ENCODE measurements at regions not wholly inside any gene's neighbourhood (a gene's known extent, or its start where the extent isn't known, plus 50 kb on each side); places are given as distances from the start of the nearest gene placed in this dataset.

DNA sequence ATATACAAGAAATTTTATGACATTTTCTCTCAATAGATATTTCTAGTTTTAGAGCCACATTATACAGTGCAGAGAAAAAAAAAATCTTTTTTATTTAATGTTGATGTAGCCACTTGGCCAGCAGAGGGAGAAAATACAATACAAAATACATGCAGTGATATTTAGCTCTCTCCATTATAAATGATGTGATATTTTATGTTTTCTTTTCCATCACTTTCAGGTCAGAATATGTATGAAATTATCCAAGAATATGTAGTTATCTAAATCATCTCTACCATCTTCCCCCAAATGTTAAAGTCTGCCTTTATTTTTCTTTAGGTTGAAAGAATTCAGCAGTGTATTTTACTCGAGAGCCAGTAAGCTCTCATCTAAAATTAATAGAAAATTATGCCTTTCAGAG is 533.6 kb upstream of the FSHR start:
- TF ChIP-seq, protein P1, sequence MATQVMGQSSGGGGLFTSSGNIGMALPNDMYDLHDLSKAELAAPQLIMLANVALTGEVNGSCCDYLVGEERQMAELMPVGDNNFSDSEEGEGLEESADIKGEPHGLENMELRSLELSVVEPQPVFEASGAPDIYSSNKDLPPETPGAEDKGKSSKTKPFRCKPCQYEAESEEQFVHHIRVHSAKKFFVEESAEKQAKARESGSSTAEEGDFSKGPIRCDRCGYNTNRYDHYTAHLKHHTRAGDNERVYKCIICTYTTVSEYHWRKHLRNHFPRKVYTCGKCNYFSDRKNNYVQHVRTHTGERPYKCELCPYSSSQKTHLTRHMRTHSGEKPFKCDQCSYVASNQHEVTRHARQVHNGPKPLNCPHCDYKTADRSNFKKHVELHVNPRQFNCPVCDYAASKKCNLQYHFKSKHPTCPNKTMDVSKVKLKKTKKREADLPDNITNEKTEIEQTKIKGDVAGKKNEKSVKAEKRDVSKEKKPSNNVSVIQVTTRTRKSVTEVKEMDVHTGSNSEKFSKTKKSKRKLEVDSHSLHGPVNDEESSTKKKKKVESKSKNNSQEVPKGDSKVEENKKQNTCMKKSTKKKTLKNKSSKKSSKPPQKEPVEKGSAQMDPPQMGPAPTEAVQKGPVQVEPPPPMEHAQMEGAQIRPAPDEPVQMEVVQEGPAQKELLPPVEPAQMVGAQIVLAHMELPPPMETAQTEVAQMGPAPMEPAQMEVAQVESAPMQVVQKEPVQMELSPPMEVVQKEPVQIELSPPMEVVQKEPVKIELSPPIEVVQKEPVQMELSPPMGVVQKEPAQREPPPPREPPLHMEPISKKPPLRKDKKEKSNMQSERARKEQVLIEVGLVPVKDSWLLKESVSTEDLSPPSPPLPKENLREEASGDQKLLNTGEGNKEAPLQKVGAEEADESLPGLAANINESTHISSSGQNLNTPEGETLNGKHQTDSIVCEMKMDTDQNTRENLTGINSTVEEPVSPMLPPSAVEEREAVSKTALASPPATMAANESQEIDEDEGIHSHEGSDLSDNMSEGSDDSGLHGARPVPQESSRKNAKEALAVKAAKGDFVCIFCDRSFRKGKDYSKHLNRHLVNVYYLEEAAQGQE (IDR thresholded peaks at IDR 0.05; ENCODE audit: low read depth) = no peak
- TF ChIP-seq RAD21 (IDR thresholded peaks at IDR 0.05; ENCODE audit: low read depth) = peak; percentile 34; the same call in 1 of the 2 replicates

GRCh38 chr2:49686897-49687442 is 532.7 kb upstream of the FSHR start:
- no peak for TF ChIP-seq MAX (IDR thresholded peaks at IDR 0.05)
- no peak for TF ChIP-seq TAF1 (IDR thresholded peaks at IDR 0.05; ENCODE audit: low read depth)
- TF ChIP-seq CREB1 (IDR thresholded peaks at IDR 0.05; ENCODE audit: low read depth) = no peak
- no peak for TF ChIP-seq YY1 (IDR thresholded peaks at IDR 0.05; ENCODE audit: low read depth)
- TF ChIP-seq, protein P2, sequence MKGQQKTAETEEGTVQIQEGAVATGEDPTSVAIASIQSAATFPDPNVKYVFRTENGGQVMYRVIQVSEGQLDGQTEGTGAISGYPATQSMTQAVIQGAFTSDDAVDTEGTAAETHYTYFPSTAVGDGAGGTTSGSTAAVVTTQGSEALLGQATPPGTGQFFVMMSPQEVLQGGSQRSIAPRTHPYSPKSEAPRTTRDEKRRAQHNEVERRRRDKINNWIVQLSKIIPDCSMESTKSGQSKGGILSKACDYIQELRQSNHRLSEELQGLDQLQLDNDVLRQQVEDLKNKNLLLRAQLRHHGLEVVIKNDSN (IDR thresholded peaks at IDR 0.05) = no peak
- TF ChIP-seq NFIC (IDR thresholded peaks at IDR 0.05) = no peak
- TF ChIP-seq CEBPB (IDR thresholded peaks at IDR 0.05) = no peak
- TF ChIP-seq EP300 (IDR thresholded peaks at IDR 0.05; ENCODE audit: borderline replicate concordance) = no peak

- TF ChIP-seq TAF1 (IDR thresholded peaks at IDR 0.05; ENCODE audit: low read depth) = no peak
- TF ChIP-seq, protein P2 (IDR thresholded peaks at IDR 0.05) = no peak
- TF ChIP-seq TCF12 (IDR thresholded peaks at IDR 0.05; ENCODE audit: low read depth) = no peak
- no peak for TF ChIP-seq FOXM1 (IDR thresholded peaks at IDR 0.05; ENCODE audit: borderline replicate concordance, low read depth)
- no peak for TF ChIP-seq TEAD4 (IDR thresholded peaks at IDR 0.05)
- no peak for TF ChIP-seq ZBTB7A (IDR thresholded peaks at IDR 0.05; ENCODE audit: low read depth)
- TF ChIP-seq YY1 (IDR thresholded peaks at IDR 0.05; ENCODE audit: low read depth) = no peak
- no peak for TF ChIP-seq CREB1 (IDR thresholded peaks at IDR 0.05; ENCODE audit: low read depth)
- TF ChIP-seq CEBPB (IDR thresholded peaks at IDR 0.05) = no peak
- no peak for TF ChIP-seq EGR1 (IDR thresholded peaks at IDR 0.05)
- TF ChIP-seq MAX (IDR thresholded peaks at IDR 0.05) = no peak
- no peak for TF ChIP-seq EP300 (IDR thresholded peaks at IDR 0.05; ENCODE audit: borderline replicate concordance)
- no peak for TF ChIP-seq RAD21 (IDR thresholded peaks at IDR 0.05; ENCODE audit: low read depth)
- TF ChIP-seq NFIC (IDR thresholded peaks at IDR 0.05) = no peak
- TF ChIP-seq, protein P1 (IDR thresholded peaks at IDR 0.05; ENCODE audit: low read depth) = no peak
These were observed 532.0 kb upstream of the FSHR start for GRCh38 chr2:49686291-49686690.

DNA sequence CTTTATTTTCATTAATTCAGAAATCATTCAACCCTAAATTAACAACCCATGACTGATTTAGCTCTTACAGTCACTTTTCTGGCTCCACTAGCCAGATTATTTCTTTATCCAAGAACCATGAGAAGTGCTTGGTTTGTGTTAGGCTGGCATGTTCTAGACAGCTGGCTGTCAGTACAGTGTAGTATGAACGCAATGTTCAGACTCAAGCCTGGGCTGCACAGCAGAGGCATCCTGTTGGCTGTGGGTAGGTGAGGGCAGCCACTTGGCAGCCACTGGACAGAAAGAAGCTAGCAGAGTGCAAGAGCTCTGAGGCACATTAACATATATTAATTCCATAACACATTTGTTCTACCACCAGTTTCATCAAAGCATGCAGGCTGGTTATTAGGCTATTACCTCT is 522.9 kb upstream of the FSHR start:
- TF ChIP-seq EP300 (IDR thresholded peaks at IDR 0.05; ENCODE audit: borderline replicate concordance) (no peak), YY1 (IDR thresholded peaks at IDR 0.05; ENCODE audit: low read depth) (no peak), CREB1 (IDR thresholded peaks at IDR 0.05; ENCODE audit: low read depth) (no peak), FOXM1 (IDR thresholded peaks at IDR 0.05; ENCODE audit: borderline replicate concordance, low read depth) (no peak), ZBTB7A (IDR thresholded peaks at IDR 0.05; ENCODE audit: low read depth) (no peak), RAD21 (IDR thresholded peaks at IDR 0.05; ENCODE audit: low read depth) (no peak), TEAD4 (IDR thresholded peaks at IDR 0.05) (no peak), EGR1 (IDR thresholded peaks at IDR 0.05) (no peak), MAX (IDR thresholded peaks at IDR 0.05) (no peak), TAF1 (IDR thresholded peaks at IDR 0.05; ENCODE audit: low read depth) (no peak), NFIC (IDR thresholded peaks at IDR 0.05) (no peak), TCF12 (IDR thresholded peaks at IDR 0.05; ENCODE audit: low read depth) (no peak), CEBPB (IDR thresholded peaks at IDR 0.05) (no peak)
- TF ChIP-seq, protein P1 (IDR thresholded peaks at IDR 0.05; ENCODE audit: low read depth) = no peak
- TF ChIP-seq, protein P2 (IDR thresholded peaks at IDR 0.05) = no peak
